Testis (tissue), 2 donors: ENCODE measurements at regions not wholly inside any gene's neighbourhood (a gene's known extent, or its start where the extent isn't known, plus 50 kb on each side); places are given as distances from the start of the nearest gene placed in this dataset.

ENCODE experiments used
- CTCF ChIP-seq, 3 experiments: fragments of 450-650 bp in 2 of 3; fragments of 200-600 bp in 1 of 3; sonication (generic) in 1 of 3; IDR thresholded peaks; one replicate each; pipeline ENCODE4 v1.5.1; 2016 to 2019; ENCODE audit warnings: antibody characterized with exemption in 3 of 3, mild to moderate bottlenecking in 2 of 3, moderate library complexity in 1 of 3
- POLR2A ChIP-seq: fragments of 450-650 bp; IDR thresholded peaks from one replicate; pipeline ENCODE4 v1.6.1; 2017; ENCODE audit warnings: antibody characterized with exemption, mild to moderate bottlenecking, moderate library complexity

GRCh38 chr7:156158693-156159092, 346.4 kb upstream of the SHH start:
- TF ChIP-seq CTCF (IDR thresholded peaks at IDR 0.05): no peak
- TF ChIP-seq POLR2A: no peak
